ENCODE measurements at regions not wholly inside any gene's neighbourhood (a gene's known extent, or its start where the extent isn't known, plus 50 kb on each side); places are given as distances from the start of the nearest gene placed in this dataset.

- peaks cover 4% of the 10 kb centered on the region for H3K9me3 Mint-ChIP-seq
- no peak overlapping the region for H3K27ac Mint-ChIP-seq (ENCODE audit: unreplicated experiment)
- no peak for DNase-seq (ENCODE audit: low read depth, low spot score)
- peaks cover 2% of the 10 kb centered on the region for H3K36me3 Mint-ChIP-seq (ENCODE audit: low read depth)
- no peak overlapping the region for H3K4me3 Mint-ChIP-seq
- no peaks in the 10 kb centered on the region for H3K4me1 Mint-ChIP-seq
- no peaks in the 10 kb centered on the region for H3K27me3 Mint-ChIP-seq (ENCODE audit: low read depth)
- TF ChIP-seq CTCF (conservative IDR thresholded peaks at IDR 0.05): no peak
Observed at GRCh38 chr2:223235986-223236385, 184.0 kb downstream of the KCNE4 start.

- Mint-ChIP-seq H3K4me1 (no peaks in the 10 kb centered on the region), H3K27ac (ENCODE audit: unreplicated experiment) (no peak overlapping the region), H3K9me3 (peaks cover 7% of the 10 kb centered on the region), H3K27me3 (ENCODE audit: low read depth) (no peaks in the 10 kb centered on the region), H3K4me3 (no peak overlapping the region), H3K36me3 (ENCODE audit: low read depth) (peaks cover 2% of the 10 kb centered on the region)
- no peak for TF ChIP-seq CTCF (conservative IDR thresholded peaks at IDR 0.05)
- no peak for DNase-seq (ENCODE audit: low read depth, low spot score)
Observed at GRCh38 chr2:223238301-223238700, 186.3 kb downstream of the KCNE4 start.

DNA sequence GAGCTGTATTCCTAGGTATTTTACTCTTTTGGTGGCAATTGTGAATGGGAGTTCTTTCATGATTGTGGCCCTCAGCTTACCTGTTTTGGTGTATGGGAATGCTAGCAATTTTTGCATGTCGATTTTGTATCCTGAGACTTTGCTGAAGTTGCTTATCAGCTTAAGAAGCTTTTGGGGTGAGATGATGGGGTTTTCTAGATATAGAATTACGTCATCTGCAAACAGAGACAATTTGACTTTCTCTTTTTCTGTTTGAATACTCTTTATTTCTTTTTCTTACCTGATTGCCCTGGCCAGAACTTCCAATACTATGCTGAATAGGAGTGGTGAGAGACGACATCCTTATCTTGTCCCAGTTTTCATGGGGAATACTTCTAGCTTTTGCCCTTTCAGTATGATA is 191.2 kb downstream of the KCNE4 start:
- no peaks in the 10 kb centered on the region for H3K4me1 Mint-ChIP-seq
- no peak for TF ChIP-seq CTCF (conservative IDR thresholded peaks at IDR 0.05)
- DNase-seq (ENCODE audit: low read depth, low spot score): no peak
- peaks cover 14% of the 10 kb centered on the region for H3K36me3 Mint-ChIP-seq (ENCODE audit: low read depth)
- H3K9me3 Mint-ChIP-seq: peaks cover 23% of the 10 kb centered on the region
- no peak overlapping the region for H3K4me3 Mint-ChIP-seq
- no peaks in the 10 kb centered on the region for H3K27me3 Mint-ChIP-seq (ENCODE audit: low read depth)
- H3K27ac Mint-ChIP-seq (ENCODE audit: unreplicated experiment): no peak overlapping the region

GRCh38 chr2:223247136-223247535 is 195.1 kb downstream of the KCNE4 start:
- H3K4me3 Mint-ChIP-seq: no peak overlapping the region
- H3K9me3 Mint-ChIP-seq: peaks cover 22% of the 10 kb centered on the region
- no peaks in the 10 kb centered on the region for H3K27me3 Mint-ChIP-seq (ENCODE audit: low read depth)
- no peak for DNase-seq (ENCODE audit: low read depth, low spot score)
- no peak overlapping the region for H3K27ac Mint-ChIP-seq (ENCODE audit: unreplicated experiment)
- H3K36me3 Mint-ChIP-seq (ENCODE audit: low read depth): peaks cover 11% of the 10 kb centered on the region
- no peaks in the 10 kb centered on the region for H3K4me1 Mint-ChIP-seq
- peak; percentile 67 for TF ChIP-seq CTCF (conservative IDR thresholded peaks at IDR 0.05)

GRCh38 chr2:223251656-223252229 is 199.8 kb downstream of the KCNE4 start:
- no peak for TF ChIP-seq CTCF (conservative IDR thresholded peaks at IDR 0.05)
- Mint-ChIP-seq H3K4me3 (no peak overlapping the region), H3K9me3 (peaks cover 18% of the 10 kb centered on the region), H3K4me1 (no peaks in the 10 kb centered on the region), H3K27me3 (ENCODE audit: low read depth) (no peaks in the 10 kb centered on the region), H3K27ac (ENCODE audit: unreplicated experiment) (no peak overlapping the region), H3K36me3 (ENCODE audit: low read depth) (peaks cover 8% of the 10 kb centered on the region)
- no peak for DNase-seq (ENCODE audit: low read depth, low spot score)

All from neural crest cell (in vitro differentiated cells).